ENCODE measurements at regions not wholly inside any gene's neighbourhood (a gene's known extent, or its start where the extent isn't known, plus 50 kb on each side); places are given as distances from the start of the nearest gene placed in this dataset.

- Histone ChIP-seq H4K20me1 (ENCODE audit: control insufficient read depth, insufficient read depth, low read length, poor library complexity, severe bottlenecking) (no peaks in the 10 kb centered on the region), H3K79me2 (ENCODE audit: control insufficient read depth, insufficient read depth, low read length) (no peaks in the 10 kb centered on the region), H3K27me3 (replicated peaks in 1 of 4; ENCODE audit: control extremely low read depth in 1 of 4, control insufficient read depth in 3 of 4, insufficient read depth in 4 of 4, low read length in 3 of 4) (no peaks in the 10 kb centered on the region), H3K4me1 (ENCODE audit: control insufficient read depth in 2 of 2, insufficient read depth in 2 of 2, low read length in 2 of 2) (no peaks in the 10 kb centered on the region), H3K27ac (ENCODE audit: low read length in 2 of 2) (no peak overlapping the region), H3K9me3 (ENCODE audit: control extremely low read depth in 1 of 3, control insufficient read depth in 2 of 3, insufficient read depth in 1 of 3, low read length in 2 of 3) (no peaks in the 10 kb centered on the region), H3K9ac (ENCODE audit: low read length) (no peak overlapping the region), H3K4me3 (ENCODE audit: control extremely low read depth in 1 of 5, extremely low read depth in 1 of 5, insufficient read depth in 1 of 5, low read depth in 2 of 5, low read length in 4 of 5) (no peak overlapping the region), H3K36me3 (replicated peaks in 1 of 2; ENCODE audit: control extremely low read depth in 1 of 2, control insufficient read depth in 1 of 2, extremely low read depth in 1 of 2, insufficient read depth in 2 of 2, low read length in 1 of 2) (no peaks in the 10 kb centered on the region), H3K4me2 (replicated peaks; ENCODE audit: low read depth, low read length, poor library complexity, severe bottlenecking) (no peak overlapping the region), H2AFZ (ENCODE audit: insufficient read depth, low read depth, low read length, poor library complexity, severe bottlenecking) (no peak overlapping the region)
- TF ChIP-seq CTCF (IDR thresholded peaks at IDR 0.05) = no peak
- no peak for TF ChIP-seq EZH2 (IDR thresholded peaks at IDR 0.05; ENCODE audit: borderline replicate concordance, insufficient read depth, low read depth, low read length, poor library complexity, severe bottlenecking)
- intact Hi-C loops (cut with micrococcal nuclease) = no loop called here
- WGBS (ENCODE audit: insufficient coverage) = 89% methylated on average over 1 of the region's 3 CpGs
- H3K27me3 Mint-ChIP-seq = peaks cover 4% of the 10 kb centered on the region
- H3K4me3 Mint-ChIP-seq = no peak overlapping the region
- DNase-seq (no peak), ATAC-seq (ENCODE audit: low read depth) (no peak)
- H3K9me3 Mint-ChIP-seq (ENCODE audit: insufficient read depth) = no peaks in the 10 kb centered on the region
- ChIA-PET CTCF (no interaction called here), POLR2A (no interaction called here)
- H3K4me1 Mint-ChIP-seq = no peaks in the 10 kb centered on the region
- H3K27ac Mint-ChIP-seq = no peak overlapping the region
Measured at GRCh38 chr11:28598531-28598930, 490.3 kb downstream of the METTL15 start.

- Histone ChIP-seq H2AFZ (ENCODE audit: insufficient read depth, low read depth, low read length, poor library complexity, severe bottlenecking) (no peak overlapping the region), H3K36me3 (replicated peaks in 1 of 2; ENCODE audit: control extremely low read depth in 1 of 2, control insufficient read depth in 1 of 2, extremely low read depth in 1 of 2, insufficient read depth in 2 of 2, low read length in 1 of 2) (no peaks in the 10 kb centered on the region), H3K9ac (ENCODE audit: low read length) (no peak overlapping the region), H4K20me1 (ENCODE audit: control insufficient read depth, insufficient read depth, low read length, poor library complexity, severe bottlenecking) (no peaks in the 10 kb centered on the region), H3K27ac (ENCODE audit: low read length in 2 of 2) (no peak overlapping the region), H3K4me1 (ENCODE audit: control insufficient read depth in 2 of 2, insufficient read depth in 2 of 2, low read length in 2 of 2) (no peaks in the 10 kb centered on the region), H3K27me3 (replicated peaks in 1 of 4; ENCODE audit: control extremely low read depth in 1 of 4, control insufficient read depth in 3 of 4, insufficient read depth in 4 of 4, low read length in 3 of 4) (no peaks in the 10 kb centered on the region), H3K79me2 (ENCODE audit: control insufficient read depth, insufficient read depth, low read length) (no peaks in the 10 kb centered on the region), H3K4me3 (ENCODE audit: control extremely low read depth in 1 of 5, extremely low read depth in 1 of 5, insufficient read depth in 1 of 5, low read depth in 2 of 5, low read length in 4 of 5) (no peak overlapping the region), H3K4me2 (replicated peaks; ENCODE audit: low read depth, low read length, poor library complexity, severe bottlenecking) (no peak overlapping the region), H3K9me3 (ENCODE audit: control extremely low read depth in 1 of 3, control insufficient read depth in 2 of 3, insufficient read depth in 1 of 3, low read length in 2 of 3) (no peaks in the 10 kb centered on the region)
- ChIA-PET CTCF (no interaction called here), POLR2A (no interaction called here)
- intact Hi-C loops (cut with micrococcal nuclease) = no loop called here
- H3K27ac Mint-ChIP-seq = no peak overlapping the region
- no peak for ATAC-seq (ENCODE audit: low read depth)
- no peak for DNase-seq
- no CpG with 5 or more reads among the region's 2 CpGs for WGBS (ENCODE audit: insufficient coverage)
- TF ChIP-seq CTCF (IDR thresholded peaks at IDR 0.05) (no peak), EZH2 (IDR thresholded peaks at IDR 0.05; ENCODE audit: borderline replicate concordance, insufficient read depth, low read depth, low read length, poor library complexity, severe bottlenecking) (no peak)
- H3K4me3 Mint-ChIP-seq = no peak overlapping the region
- H3K4me1 Mint-ChIP-seq = no peaks in the 10 kb centered on the region
- H3K9me3 Mint-ChIP-seq (ENCODE audit: insufficient read depth) = no peaks in the 10 kb centered on the region
- H3K27me3 Mint-ChIP-seq = no peaks in the 10 kb centered on the region
Measured at GRCh38 chr11:28596816-28597215, 488.6 kb downstream of the METTL15 start.

All from B cell (primary cell).